ENCODE measurements at regions not wholly inside any gene's neighbourhood (a gene's known extent, or its start where the extent isn't known, plus 50 kb on each side); places are given as distances from the start of the nearest gene placed in this dataset.

DNA sequence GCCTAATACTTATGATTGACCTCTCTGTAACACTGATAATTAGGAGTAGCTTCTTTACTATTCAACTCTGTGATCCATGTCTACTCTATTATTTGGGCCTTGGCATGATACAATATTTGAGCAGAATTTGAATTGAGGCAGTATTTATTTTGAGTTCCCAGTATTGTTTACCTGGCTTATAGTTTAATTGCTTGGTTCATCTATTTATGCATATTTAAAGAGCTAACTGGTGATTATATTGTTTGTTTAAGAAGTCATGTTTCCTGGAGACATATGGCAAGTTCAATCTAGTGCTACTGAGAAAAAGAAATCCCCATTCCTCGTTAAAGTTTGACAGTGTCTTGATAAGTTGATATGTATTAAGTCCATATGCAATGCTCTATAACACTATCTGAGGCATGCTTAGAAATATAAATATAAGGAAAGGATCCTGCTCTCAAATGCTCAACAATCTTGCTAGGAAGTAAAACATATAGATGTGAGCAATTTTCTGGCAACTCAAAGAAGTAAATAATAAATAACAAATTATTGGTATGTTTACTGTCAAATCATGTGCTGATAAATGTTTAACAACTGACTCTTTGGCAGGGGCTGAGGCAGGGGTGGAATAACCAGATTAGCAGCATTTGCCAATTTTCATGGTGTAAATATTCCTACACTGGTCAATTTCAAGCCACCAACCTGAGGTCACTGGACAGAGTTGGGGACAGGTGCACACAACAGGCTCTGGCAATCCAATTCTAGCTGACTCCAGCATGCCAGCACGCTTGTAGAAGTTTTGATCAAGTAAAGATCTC, 430.2 kb upstream of the PIK3C3 start:
- TF ChIP-seq POLR2AphosphoS5 (IDR thresholded peaks at IDR 0.05; ENCODE audit: low read depth) (no peak), JUNB (IDR thresholded peaks at IDR 0.05; ENCODE audit: unreplicated experiment) (no peak), CTCF (conservative IDR thresholded peaks at IDR 0.05; ENCODE audit: low read depth in 2 of 2) (no peak), EZH2 (IDR thresholded peaks at IDR 0.05; ENCODE audit: low read depth, unreplicated experiment) (no peak), CREB1 (CRISPR knock-in tag; IDR thresholded peaks at IDR 0.05; ENCODE audit: low read depth) (no peak), ZNF114 (CRISPR knock-in tag; IDR thresholded peaks at IDR 0.05) (no peak), NANOG (IDR thresholded peaks at IDR 0.05; ENCODE audit: borderline replicate concordance) (no peak), REST (IDR thresholded peaks at IDR 0.05; ENCODE audit: unreplicated experiment) (no peak)

Data from GM23338 (cell line).